GM04504 (cell line): ENCODE measurements at regions not wholly inside any gene's neighbourhood (a gene's known extent, or its start where the extent isn't known, plus 50 kb on each side); places are given as distances from the start of the nearest gene placed in this dataset.

Source experiments
- DNase-seq: peaks from one replicate; pipeline ENCODE4 v3.0.0-alpha.2; 2012; ENCODE audit warnings: low read depth

- DNase-seq = no peak
Observed at GRCh38 chr18:51653507-51654213, 456.2 kb upstream of the MEX3C start.

GRCh38 chr18:51654488-51655326 is 457.2 kb upstream of the MEX3C start:
- DNase-seq = no peak

GRCh38 chr18:51655327-51655698 is 457.8 kb upstream of the MEX3C start:
- no peak for DNase-seq

- no peak for DNase-seq
Observed at GRCh38 chr18:51656249-51656648, 458.8 kb upstream of the MEX3C start.

- no peak for DNase-seq
Observed at GRCh38 chr18:51658436-51658835, 461.0 kb upstream of the MEX3C start.

GRCh38 chr18:51659781-51660180 is 462.3 kb upstream of the MEX3C start:
- no peak for DNase-seq

- DNase-seq = no peak
Observed at GRCh38 chr18:51660188-51660715, 462.8 kb upstream of the MEX3C start.

GRCh38 chr18:51664236-51664635 is 466.8 kb upstream of the MEX3C start:
- DNase-seq = no peak

GRCh38 chr18:51666763-51667191 is 469.3 kb upstream of the MEX3C start:
- no peak for DNase-seq

- DNase-seq = peak; percentile 9
Observed at GRCh38 chr18:51668101-51668500, 470.6 kb upstream of the MEX3C start.

- no peak for DNase-seq
Observed at GRCh38 chr18:51668607-51669006, 471.1 kb upstream of the MEX3C start.

GRCh38 chr18:51686590-51686989 is 489.1 kb upstream of the MEX3C start:
- DNase-seq = no peak

GRCh38 chr18:51687845-51688585 is 490.5 kb upstream of the MEX3C start:
- DNase-seq = no peak

GRCh38 chr18:51692612-51693011 is 495.1 kb upstream of the MEX3C start:
- no peak for DNase-seq

- DNase-seq = no peak
Observed at GRCh38 chr18:51711298-51711889, 513.9 kb upstream of the MEX3C start.

- no peak for DNase-seq
Observed at GRCh38 chr18:51712821-51713220, 515.3 kb upstream of the MEX3C start.

- no peak for DNase-seq
Observed at GRCh38 chr18:51716277-51716676, 518.8 kb upstream of the MEX3C start.

- DNase-seq = no peak
Observed at GRCh38 chr18:51721388-51721787, 523.9 kb upstream of the MEX3C start.

GRCh38 chr18:51721996-51722395 is 524.5 kb upstream of the MEX3C start:
- no peak for DNase-seq

- no peak for DNase-seq
Observed at GRCh38 chr18:51724790-51725721, 527.6 kb upstream of the MEX3C start.

- no peak for DNase-seq
Observed at GRCh38 chr18:51726614-51727013, 529.1 kb upstream of the MEX3C start.
